ENCODE measurements at regions not wholly inside any gene's neighbourhood (a gene's known extent, or its start where the extent isn't known, plus 50 kb on each side); places are given as distances from the start of the nearest gene placed in this dataset.
"Not testable (repeated sequence)": the region's sequence is repeated elsewhere in the genome, so short reads cannot be mapped to it uniquely, and the experiment has no call there.

DNA sequence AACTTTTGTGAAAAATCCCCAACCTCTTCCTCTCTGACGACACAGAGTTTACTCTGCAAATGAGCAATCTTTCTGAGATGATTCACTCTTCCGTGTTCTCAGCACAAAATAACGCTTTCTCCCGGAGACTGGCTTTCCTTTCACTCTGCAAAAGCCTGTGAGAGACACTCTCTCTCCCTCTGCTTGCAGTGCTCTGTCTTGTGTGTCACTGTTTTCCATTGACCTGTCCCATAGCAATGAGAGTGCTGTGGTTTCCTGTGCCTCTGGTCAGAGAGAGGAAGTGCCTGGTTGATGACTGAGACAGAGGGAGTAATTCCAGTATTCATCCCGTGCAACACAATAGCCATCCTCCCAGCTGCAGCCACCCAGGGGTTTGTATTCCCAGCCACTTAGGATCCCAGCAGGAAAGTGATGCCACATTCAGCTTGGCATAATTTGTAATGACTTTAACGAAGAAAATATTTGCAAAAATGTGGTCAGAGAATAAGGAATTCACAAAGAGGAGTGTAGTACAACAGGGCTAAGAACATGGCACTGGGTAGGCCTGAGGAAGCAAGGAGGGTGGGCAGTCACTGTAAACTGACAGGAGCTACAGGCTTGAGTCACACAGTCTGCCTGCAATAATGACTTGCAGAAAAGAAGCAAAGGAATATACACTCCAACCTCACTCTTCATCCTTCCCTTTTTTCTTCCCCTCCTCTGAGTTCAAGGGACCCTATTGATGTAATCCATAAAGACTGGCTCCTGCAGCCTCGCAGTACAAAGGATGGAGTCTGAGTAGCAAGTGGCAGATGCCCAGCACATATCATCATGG is 463.5 kb upstream of the RGMB start:
- peak; percentile 84 for DNase-seq (ENCODE audit: low read depth)

DNA sequence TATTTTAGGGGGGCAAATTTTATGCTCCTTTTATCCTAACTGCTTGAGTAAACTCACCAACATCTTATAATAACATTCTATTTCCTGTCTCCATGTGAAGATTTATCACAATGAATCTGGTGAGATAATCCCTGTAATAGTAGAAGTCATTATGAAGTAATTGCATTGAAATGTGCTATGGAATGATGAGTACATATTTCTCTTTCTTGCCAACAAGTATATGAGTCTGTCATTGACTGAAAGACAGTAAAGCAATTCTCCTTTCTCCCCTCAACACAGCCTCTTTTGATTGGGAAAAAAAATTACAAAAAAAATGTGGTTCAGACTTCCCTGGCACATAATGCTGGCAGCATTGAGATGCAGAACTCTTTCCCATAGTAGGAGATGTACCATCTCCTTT is 459.2 kb upstream of the RGMB start:
- DNase-seq (ENCODE audit: low read depth), result peak; percentile 83

DNA sequence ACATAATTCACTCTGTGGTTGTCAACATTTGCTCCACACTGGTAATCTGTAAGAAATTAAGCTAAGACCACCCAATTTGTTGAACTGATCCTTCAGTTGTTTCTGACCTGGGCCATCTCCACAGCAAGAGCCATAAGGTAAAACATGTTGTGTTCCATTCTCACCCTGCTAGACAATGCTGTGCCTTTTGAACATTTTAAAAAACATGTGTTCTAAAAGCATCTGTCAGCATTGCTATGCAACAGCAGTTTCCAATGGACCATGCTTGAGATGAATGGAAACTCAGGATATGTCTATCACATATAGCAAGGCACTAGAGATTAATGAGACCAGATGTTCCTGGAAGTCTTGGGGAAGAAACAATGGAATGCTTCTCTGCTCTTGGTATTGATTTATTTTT is 455.1 kb upstream of the RGMB start:
- no peak for DNase-seq (ENCODE audit: low read depth)

DNA sequence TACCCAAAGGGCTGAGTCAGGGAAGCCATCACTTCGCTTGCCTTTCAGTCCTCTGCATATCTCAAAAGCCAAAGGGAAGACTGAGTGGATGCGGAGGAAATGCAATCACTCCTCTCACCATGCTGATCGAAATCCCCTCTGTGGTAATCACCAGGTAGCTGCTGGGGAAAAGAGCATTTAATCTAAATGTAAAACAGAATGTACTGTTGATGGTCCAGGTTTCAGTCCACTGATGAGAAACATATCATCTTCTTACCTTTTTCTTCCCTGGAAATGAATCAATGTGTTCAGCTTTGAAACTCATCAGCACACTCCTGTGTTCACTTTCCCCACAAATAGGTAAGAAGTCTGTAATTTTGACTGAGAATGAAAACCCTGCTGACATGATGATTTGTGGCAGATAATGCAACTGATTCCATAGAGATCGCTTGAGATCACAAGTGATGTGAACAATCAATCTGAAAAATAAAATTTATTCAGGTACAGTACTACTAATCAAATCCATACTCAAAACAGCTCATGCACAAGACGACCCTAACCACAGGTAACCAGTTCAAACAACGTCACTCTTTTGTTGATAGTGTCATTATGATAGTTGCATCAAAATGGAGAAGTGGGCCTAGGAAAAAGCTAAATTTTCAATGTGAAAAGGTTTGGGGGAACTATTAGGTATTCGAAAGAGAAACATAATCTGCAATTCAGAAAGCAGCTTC is 454.0 kb upstream of the RGMB start:
- DNase-seq (ENCODE audit: low read depth), result no peak

DNA sequence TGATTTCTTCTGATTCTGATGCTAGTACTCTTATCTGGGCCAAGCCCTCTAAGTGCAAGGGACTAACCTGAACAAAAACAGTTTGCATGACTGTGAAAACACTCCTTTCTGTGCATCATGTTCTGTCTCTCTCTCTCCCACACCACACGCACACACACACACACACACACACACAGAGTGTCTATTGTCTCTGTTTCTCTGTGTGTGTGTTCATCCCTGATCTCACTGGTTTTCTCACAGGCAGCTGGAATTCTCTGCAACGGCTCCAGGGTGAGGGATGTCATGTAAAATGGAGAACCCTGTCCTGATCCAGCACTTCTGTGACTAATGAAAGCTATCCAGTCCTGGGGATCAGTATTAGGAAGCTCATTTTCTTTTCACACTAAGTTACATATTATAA is 453.1 kb upstream of the RGMB start:
- DNase-seq (ENCODE audit: low read depth), result no peak

DNA sequence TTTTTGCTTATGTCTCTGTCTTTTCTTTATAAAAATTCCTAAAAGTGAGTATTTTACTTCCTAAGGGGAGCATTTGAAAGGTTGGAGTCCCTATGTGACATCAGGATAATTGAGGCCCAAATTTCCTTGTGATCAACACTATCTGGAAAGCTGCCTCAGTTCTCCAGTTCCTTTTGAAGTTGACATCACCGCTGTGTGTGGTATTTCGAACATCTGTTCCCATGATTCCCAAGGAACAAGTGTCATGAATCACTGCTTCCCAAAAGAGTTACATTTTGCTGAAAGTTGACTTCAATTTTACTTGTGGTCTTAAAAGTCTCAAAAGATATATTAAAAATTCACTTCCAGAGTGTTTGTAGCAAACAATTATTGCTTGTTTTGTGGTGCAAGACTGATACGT is 452.1 kb upstream of the RGMB start:
- DNase-seq (ENCODE audit: low read depth), result no peak

DNA sequence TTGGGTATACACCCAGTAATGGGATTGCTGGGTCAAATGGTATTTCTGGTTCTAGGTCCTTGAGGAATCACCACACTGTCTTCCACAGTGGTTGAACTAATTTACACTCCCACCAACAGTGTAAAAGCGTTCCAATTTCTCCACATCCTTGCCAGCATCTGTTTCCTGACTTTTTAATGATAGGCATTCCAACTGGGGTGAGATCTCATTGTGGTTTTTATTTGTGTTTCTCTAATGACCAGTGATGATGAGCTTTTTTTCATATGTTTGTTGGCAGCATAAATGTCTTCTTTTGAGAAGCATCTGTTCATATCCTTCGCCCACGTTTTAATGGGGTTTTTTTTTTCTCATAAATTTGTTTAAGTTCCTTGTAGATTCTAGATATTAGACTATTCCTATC is 448.3 kb upstream of the RGMB start:
- DNase-seq (ENCODE audit: low read depth), result not testable (repeated sequence)

DNA sequence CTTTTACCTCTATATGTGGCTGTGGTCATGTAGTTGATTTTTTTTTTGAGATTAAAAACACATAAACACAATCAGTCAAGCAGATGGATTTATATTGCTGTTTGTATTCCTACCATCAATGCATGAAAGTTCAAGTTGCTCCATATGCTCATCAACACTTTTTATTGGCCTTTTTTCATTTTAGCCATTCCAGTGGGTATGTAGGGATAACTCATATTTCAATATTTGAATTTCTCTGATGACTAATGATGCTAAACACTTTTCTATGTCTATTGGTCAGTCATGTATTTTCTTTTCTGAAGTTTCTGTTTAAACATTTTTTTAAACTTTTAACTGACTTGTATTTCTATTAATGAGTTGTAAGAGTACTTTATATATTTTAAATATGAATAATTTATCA is 445.4 kb upstream of the RGMB start:
- DNase-seq (ENCODE audit: low read depth), result no peak

DNA sequence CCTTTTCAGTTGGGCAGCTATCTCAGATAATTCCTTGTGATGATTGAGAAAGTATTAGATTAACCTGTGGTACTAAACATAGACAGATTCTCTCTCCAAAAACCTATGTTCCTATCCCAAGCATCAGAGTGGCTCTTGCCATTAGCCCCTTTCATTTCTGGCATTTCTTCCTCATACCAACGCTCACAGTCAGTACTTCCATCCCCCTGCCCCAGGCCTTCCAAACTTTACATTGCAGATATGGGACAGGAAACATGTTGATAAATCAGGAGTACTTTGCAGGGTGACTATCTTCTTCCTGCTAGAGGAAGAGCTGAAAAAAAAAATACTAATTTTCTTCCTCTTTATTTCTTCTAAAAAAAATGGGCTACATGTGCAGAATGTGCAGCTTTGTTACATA is 442.6 kb upstream of the RGMB start:
- DNase-seq (ENCODE audit: low read depth), result no peak

DNA sequence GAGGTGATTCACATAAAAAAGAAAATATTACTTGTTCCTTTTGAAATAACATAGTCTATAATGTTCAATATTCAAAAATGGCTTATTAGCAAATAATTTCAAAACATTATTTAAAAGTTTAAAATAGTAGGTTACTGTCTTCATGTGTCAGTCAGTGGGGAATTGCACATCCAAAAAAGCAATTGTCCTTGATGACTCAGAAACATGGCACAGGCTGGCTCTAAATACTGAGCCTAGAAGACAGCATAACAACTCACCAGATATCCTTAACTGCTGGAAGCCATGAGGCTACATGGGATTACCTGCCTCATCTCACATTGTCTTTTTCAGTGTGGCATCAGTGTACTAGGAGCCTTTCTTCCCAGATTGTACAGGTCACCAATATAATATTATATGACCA is 439.5 kb upstream of the RGMB start:
- peak; percentile 21 for DNase-seq (ENCODE audit: low read depth)

DNA sequence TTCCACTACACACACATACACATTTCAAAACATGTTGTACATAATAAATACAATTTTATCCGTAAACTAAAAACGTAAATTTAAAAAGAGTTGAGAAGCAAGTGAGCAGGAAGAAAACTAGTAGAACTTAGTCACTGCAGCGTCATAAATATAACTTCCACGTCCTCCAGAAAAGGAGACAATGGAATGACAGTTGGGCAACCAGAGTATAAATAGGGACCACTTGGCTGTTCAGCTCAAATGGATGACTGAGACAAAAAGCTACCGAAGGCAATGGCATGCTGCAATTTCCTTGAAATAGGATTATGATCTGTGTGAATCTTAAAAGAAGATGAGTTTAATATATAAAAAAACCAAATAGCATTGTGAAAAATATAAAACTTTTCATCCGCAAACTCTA is 438.5 kb upstream of the RGMB start:
- DNase-seq (ENCODE audit: low read depth), result no peak

DNA sequence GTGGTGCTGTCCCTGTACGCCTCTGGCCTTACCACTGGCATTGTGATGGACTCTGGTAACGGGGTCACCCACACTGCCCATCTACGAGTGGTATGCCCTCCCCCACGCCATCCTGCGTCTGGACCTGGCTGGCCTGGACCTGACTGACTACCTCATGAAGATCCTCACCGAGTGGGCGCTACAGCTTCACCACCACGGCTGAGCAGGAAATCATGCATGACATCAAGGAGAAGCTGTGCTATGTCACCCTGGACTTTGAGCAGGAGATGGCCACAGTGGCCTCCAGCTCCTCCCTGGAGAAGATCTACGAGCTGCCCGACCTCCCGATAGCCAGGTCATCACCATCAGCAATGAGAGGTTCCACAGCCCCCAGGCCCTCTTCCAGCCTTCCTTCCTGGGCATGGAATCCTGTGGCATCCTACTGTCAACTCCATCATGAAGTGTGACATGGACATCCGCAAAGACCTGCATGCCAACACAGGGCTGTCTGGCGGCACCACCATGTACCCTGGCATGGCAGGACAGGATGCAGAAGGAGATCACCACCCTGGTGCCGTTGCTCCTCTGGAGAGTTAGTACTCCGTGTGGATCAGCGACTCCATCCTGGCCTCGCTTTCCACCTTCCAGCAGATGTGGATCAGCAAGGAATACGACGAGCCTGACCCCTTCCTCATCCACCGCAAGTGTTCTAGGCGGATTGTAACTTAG is 434.2 kb upstream of the RGMB start:
- DNase-seq (ENCODE audit: low read depth), result no peak

DNA sequence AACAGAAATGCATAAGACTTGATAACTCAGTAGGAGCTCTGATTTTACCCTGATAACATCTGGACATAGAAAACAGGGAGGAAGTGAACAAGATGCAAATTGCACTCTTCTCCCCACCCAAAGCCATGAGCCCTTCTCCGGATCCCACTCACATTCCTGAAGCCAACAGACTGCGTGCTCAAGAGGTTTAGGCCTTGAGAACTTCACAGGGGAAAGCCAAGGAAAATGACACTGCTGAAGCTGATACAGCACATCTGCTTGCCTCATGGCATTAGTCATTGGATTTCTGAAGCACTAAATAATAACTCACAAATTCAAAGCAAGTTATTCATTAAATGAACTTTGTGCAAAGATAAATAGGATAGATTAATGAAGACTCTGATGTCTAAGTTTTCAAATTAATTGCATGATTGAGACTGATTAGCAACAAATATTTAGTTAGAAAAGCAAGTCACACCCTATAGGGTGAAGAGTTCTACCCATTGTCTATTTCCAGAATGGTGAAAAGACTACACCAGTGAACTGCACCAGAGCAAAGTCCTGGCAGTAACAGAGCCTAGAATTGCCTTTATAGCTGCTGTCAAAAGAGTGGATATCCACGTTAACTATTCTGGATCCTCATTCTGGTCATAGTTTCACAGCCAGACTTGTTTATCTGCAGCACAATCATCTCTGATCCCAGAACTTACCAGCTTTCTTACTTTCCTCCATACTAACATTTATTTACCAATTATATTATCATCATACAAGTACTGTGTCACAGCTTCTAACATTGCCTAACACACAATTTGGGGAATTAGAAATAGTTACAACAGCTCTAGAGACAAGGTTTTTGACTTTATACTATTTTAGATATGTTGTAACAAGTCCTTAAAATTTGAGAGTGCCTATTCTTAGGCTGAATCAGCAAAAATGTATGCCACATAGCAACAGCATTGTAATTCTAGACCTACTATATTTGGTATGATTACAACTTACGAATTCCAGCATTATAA is 432.1 kb upstream of the RGMB start:
- peak; percentile 85 for DNase-seq (ENCODE audit: low read depth)

DNA sequence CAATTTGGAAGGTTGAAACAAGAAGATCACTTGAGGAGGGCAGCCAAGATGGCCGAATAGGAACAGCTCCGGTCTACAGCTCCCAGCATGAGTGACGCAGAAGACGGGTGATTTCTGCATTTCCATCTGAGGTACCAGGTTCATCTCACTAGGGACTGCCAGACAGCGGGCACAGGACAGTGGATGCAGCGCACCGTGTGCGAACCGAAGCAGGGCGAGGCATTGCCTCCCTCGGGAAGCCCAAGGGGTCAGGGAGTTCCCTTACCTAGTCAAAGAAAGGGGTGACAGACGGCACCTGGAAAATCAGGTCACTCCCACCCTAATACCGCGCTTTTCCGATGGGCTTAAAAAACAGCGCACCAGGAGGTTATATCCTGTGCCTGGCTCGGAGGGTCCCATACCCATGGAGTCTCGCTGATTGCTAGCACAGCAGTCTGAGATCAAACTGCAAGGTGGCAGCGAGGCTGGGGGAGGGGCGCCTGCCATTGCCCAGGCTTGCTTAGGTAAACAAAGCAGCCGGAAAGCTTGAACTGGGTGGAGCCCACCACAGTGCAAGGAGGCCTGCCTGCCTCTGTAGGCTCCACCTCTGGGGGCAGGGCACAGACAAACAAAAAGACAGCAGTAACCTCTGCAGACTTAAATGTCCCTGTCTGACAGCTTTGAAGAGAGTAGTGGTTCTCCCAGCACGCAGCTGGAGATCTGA is 430.4 kb upstream of the RGMB start:
- not testable (repeated sequence) for DNase-seq (ENCODE audit: low read depth)

DNA sequence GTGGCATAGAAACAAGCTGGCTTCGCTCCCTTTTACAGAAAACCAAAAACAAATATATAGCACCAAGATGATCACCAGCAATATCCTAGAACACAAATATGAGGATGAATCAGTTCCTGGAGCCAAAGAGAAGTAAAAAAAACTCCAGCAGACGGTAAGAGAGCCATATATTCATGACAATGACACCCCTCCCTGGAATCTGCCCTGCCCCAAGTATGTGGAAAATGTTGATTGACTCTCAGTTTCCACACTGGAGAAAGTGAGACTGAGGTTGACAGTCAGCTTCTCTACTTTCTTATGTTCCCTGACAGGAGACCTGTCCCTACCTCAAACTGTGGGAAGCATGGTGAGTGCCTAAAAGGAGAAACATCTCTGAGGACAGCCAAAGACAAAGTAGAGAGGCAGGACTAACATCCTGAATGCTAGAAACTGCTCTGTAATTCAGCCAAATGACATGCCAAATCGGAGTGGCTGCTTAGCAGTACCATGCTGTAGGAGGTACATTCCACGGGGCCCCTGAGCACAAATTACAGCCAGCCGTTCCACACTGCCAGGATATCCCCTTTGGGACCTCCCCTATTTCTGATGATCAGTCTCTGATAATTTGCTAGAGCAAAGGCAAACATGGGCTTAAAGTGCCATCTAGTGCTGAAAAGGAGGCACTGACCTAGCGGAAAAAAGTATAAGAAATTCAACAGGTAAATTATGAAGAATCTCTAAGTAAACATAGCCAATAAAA is 424.0 kb upstream of the RGMB start:
- peak; percentile 51 for DNase-seq (ENCODE audit: low read depth)

DNA sequence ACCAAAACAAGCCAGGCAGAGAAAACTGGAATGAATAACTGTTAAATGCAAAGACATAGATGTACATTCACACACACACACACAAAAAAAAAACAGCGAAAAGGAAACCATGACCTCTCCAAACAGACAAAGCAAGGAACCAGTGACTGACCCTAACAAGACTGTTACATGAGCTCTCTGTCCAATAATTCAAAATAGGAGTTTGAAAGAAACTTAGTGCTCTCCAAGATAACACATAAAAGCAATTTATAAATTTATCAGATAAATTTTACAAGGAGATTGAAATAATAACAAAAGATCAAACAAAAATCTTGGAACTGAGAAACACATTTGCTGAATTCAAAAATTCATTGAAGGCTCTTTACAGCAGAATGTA is 423.5 kb upstream of the RGMB start:
- no peak for DNase-seq (ENCODE audit: low read depth)

DNA sequence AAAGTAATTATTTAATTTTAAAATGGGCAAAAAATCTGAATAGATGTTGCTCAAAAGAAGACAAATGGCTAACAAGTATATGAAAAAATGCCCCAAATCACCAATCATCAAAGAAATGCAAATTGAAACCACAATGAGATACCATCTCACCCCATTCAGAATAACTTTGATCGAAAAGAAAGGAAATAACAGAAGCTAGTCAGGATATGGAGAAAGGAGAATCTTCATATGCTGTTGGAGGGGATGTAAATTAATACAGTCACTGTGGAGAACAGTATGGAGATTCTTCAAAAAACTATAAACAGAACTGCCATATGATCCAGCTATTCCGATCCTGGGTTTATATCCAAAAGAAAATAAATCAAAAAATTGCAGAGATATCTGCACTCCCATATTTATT is 418.5 kb upstream of the RGMB start:
- no peak for DNase-seq (ENCODE audit: low read depth)

DNA sequence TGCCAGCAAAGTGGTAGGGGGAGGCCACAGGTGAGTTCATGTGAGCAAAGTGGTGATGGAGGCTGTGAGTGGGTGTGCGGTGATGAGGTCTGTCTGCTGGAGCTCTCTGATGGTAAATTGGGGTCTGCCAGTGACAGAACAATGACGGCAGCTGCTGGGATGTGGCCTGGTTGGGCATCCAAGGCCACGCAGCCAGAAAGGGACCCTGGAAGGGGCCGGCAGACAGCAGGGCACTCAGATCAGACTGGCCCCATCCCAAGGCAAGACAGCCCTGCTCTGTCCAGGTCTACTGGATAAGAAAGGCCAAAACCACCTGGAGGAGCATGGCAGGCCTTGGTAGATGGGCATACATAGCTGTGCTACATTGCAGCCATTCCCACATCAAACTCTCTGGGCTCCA is 412.9 kb upstream of the RGMB start:
- no peak for DNase-seq (ENCODE audit: low read depth)

DNA sequence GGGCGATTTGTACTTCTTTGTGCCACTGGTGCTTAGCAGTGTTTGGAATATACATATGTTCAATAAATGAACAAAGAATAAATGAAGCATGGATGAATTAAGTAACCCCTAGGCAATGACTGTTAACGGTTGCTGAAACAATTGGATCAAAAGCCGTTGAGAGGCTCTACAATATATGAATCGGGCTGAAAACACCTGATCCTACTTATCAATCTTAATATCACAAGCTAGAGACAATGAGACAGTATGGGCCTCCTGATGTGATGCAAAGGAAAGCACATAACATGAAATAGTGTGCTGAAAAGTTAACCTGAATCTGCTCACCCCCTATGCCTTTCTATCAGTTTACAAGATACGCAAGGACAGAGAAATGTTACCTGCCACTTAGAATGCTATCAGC is 410.3 kb upstream of the RGMB start:
- no peak for DNase-seq (ENCODE audit: low read depth)

DNA sequence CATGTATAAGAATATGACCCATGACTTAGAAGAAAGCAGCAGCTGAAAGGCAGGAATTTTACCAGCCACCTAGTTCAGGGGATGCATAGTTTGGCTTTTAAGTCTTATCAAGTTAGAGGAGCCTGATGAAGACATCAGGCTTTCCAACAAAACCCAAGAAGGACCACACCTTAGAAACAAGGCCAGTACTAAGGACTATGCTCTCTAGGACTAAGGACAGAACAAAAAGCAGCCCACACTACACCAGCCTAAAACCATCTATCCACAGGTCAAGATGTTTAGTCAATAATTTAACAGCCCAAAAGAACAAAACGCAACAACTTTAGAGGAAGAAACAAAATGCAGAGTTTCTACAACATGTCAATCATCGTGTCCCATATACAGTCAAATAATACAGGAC is 408.9 kb upstream of the RGMB start:
- DNase-seq (ENCODE audit: low read depth), result no peak

DNA sequence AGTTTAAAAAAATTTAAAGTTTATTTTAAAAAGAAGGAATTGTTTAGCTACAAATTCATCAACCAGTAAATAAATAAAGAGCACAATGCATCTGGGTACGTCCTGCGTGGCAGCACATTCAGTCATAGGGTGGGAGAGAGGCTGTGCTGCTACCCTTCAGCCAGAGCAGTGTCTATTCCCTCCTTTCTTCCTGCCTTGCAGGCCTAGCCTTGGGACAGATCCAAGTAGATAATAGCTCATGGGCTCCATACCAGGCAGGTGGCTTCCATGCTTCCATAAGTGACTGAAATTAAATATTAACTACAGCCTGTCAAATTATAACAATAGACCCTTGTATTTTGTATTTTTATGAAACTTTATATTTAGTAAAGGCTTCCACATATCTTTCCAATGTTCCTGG is 408.3 kb upstream of the RGMB start:
- DNase-seq (ENCODE audit: low read depth), result no peak

Data from amniotic epithelial cell (primary cell).